OCI-LY1 (cell line): ENCODE measurements at regions not wholly inside any gene's neighbourhood (a gene's known extent, or its start where the extent isn't known, plus 50 kb on each side); places are given as distances from the start of the nearest gene placed in this dataset.

Experiments
- H2AFZ ChIP-seq: fragments of 200-600 bp; sonication (generic), shearing (Covaris generic); 2 replicates; pipeline ENCODE4 v1.6.0; 2014; ENCODE audit warnings: antibody characterized with exemption, mild to moderate bottlenecking, low read length
- H3F3A ChIP-seq: fragments of 200-600 bp; sonication (generic), shearing (Covaris generic); 2 replicates; pipeline ENCODE4 v1.6.0; 2014; ENCODE audit warnings: mild to moderate bottlenecking, antibody characterized with exemption, low read length, moderate library complexity; ENCODE audit not compliant: insufficient read depth
- H3K27ac ChIP-seq: fragments of 200-600 bp; sonication (generic); 2 replicates; pipeline ENCODE4 v1.5.1; 2014; ENCODE audit warnings: low read length, mixed run types, mild to moderate bottlenecking, low read depth; ENCODE audit not compliant: poor library complexity, severe bottlenecking
- H3K27me3 ChIP-seq: fragments of 200-600 bp; sonication (generic); 2 replicates; pipeline ENCODE4 v1.6.0; 2014; ENCODE audit warnings: antibody characterized with exemption, mild to moderate bottlenecking, low read length, moderate library complexity; ENCODE audit not compliant: insufficient read depth
- H3K36me3 ChIP-seq: fragments of 200-600 bp; sonication (generic); 2 replicates; pipeline ENCODE4 v1.6.1; 2014; ENCODE audit warnings: mild to moderate bottlenecking, antibody characterized with exemption, low read length, moderate library complexity, mixed read lengths; ENCODE audit not compliant: insufficient read depth
- H3K4me1 ChIP-seq: fragments of 200-600 bp; sonication (generic); 2 replicates; pipeline ENCODE4 v1.5.1; 2014; ENCODE audit warnings: mild to moderate bottlenecking, low read length, moderate library complexity; ENCODE audit not compliant: insufficient read depth, severe bottlenecking
- H3K4me2 ChIP-seq: fragments of 200-600 bp; sonication (generic), shearing (Covaris generic); 2 replicates; pipeline ENCODE4 v1.6.1; 2014; ENCODE audit warnings: low read length
- H3K4me3 ChIP-seq: fragments of 200-600 bp; sonication (generic); 2 replicates; pipeline ENCODE4 v1.5.1; 2014; ENCODE audit warnings: low read length, low read depth, mild to moderate bottlenecking, mixed read lengths; ENCODE audit not compliant: poor library complexity, severe bottlenecking
- H3K79me2 ChIP-seq: fragments of 200-600 bp; shearing (Covaris generic); 2 replicates; pipeline ENCODE4 v1.6.1; 2016; ENCODE audit warnings: mixed run types, low read length, mixed read lengths; ENCODE audit not compliant: insufficient read depth
- H3K9ac ChIP-seq: fragments of 200-600 bp; sonication (generic), shearing (Covaris generic); 2 replicates; pipeline ENCODE4 v1.6.1; 2014; ENCODE audit warnings: mild to moderate bottlenecking, low read length, mixed read lengths
- H3K9me2 ChIP-seq: fragments of 200-600 bp; sonication (generic), shearing (Covaris generic); 2 replicates; pipeline ENCODE4 v1.6.1; 2014; ENCODE audit warnings: low read depth, mild to moderate bottlenecking, low read length, mixed read lengths
- H3K9me3 ChIP-seq: fragments of 200-600 bp; shearing (Covaris generic); 2 replicates; pipeline ENCODE4 v1.6.1; 2014; ENCODE audit warnings: low read length, mixed read lengths
- H4K20me1 ChIP-seq: fragments of 200-600 bp; sonication (generic), shearing (Covaris generic); 2 replicates; pipeline ENCODE4 v1.6.0; 2016; ENCODE audit warnings: mild to moderate bottlenecking, low read length; ENCODE audit not compliant: insufficient read depth
- CTCF ChIP-seq: fragments of 200-600 bp; sonication (generic), shearing (Covaris generic); IDR thresholded peaks from 2 replicates; pipeline ENCODE4 v1.5.1; 2017; ENCODE audit warnings: mild to moderate bottlenecking, antibody characterized with exemption, low read length, moderate library complexity, mixed read lengths
- EZH2 ChIP-seq: fragments of 200-600 bp; sonication (generic), shearing (Covaris generic); IDR thresholded peaks from 2 replicates; pipeline ENCODE4 v1.8.0; 2017; ENCODE audit warnings: borderline replicate concordance, mixed run types, mild to moderate bottlenecking, antibody characterized with exemption, low read length, moderate library complexity, mixed read lengths

GRCh38 chr10:14415676-14416307, 85.1 kb upstream of the FRMD4A start:
- H2AFZ ChIP-seq, result no peak overlapping the region
- no peaks in the 10 kb centered on the region for H3K4me1 ChIP-seq
- H3K36me3 ChIP-seq, result no peaks in the 10 kb centered on the region
- H3K9ac ChIP-seq, result no peak overlapping the region
- no peak overlapping the region for H3K27ac ChIP-seq
- H3K4me2 ChIP-seq, result no peak overlapping the region
- TF ChIP-seq CTCF, result no peak
- no peak for TF ChIP-seq EZH2
- H3K27me3 ChIP-seq, result no peaks in the 10 kb centered on the region
- H3K79me2 ChIP-seq, result no peaks in the 10 kb centered on the region
- H3K9me3 ChIP-seq, result no peaks in the 10 kb centered on the region
- H3K9me2 ChIP-seq, result no peaks in the 10 kb centered on the region
- H3K4me3 ChIP-seq, result no peak overlapping the region
- H3F3A ChIP-seq, result no peaks in the 10 kb centered on the region
- H4K20me1 ChIP-seq, result no peaks in the 10 kb centered on the region

GRCh38 chr10:14414901-14415300, 84.2 kb upstream of the FRMD4A start:
- Histone ChIP-seq H3K4me1 (no peaks in the 10 kb centered on the region), H3K9me2 (no peaks in the 10 kb centered on the region), H3K79me2 (no peaks in the 10 kb centered on the region), H3K9me3 (no peaks in the 10 kb centered on the region), H3K9ac (no peak overlapping the region), H3K27ac (no peak overlapping the region), H3K4me3 (no peak overlapping the region), H3F3A (no peaks in the 10 kb centered on the region), H2AFZ (no peak overlapping the region), H4K20me1 (no peaks in the 10 kb centered on the region), H3K36me3 (no peaks in the 10 kb centered on the region), H3K4me2 (no peak overlapping the region), H3K27me3 (no peaks in the 10 kb centered on the region)
- TF ChIP-seq CTCF (no peak), EZH2 (no peak)

- Histone ChIP-seq H3K9ac (no peak overlapping the region), H3K4me3 (no peak overlapping the region), H3K79me2 (no peaks in the 10 kb centered on the region), H3K4me1 (no peaks in the 10 kb centered on the region), H3K9me3 (no peaks in the 10 kb centered on the region), H3K27ac (no peak overlapping the region), H2AFZ (no peak overlapping the region), H3K9me2 (no peaks in the 10 kb centered on the region), H3K36me3 (no peaks in the 10 kb centered on the region), H4K20me1 (no peaks in the 10 kb centered on the region), H3K4me2 (no peak overlapping the region), H3K27me3 (no peaks in the 10 kb centered on the region), H3F3A (no peaks in the 10 kb centered on the region)
- no peak for TF ChIP-seq EZH2
- no peak for TF ChIP-seq CTCF
Measured at GRCh38 chr10:14413523-14413922, 82.8 kb upstream of the FRMD4A start.
